Osteocyte (in vitro differentiated cells): ENCODE measurements at regions not wholly inside any gene's neighbourhood (a gene's known extent, or its start where the extent isn't known, plus 50 kb on each side); places are given as distances from the start of the nearest gene placed in this dataset.

Experiments
- DNase-seq: peaks from one replicate; pipeline ENCODE4 v3.0.0; 2021; ENCODE audit warnings: mixed read lengths; ENCODE audit not compliant: unreplicated experiment; ENCODE audit errors: extremely low spot score
- H3K27ac Mint-ChIP-seq: one replicate; pipeline ENCODE4 v1.8.0; 2021; ENCODE audit warnings: mild to moderate bottlenecking, mixed read lengths; ENCODE audit not compliant: unreplicated experiment
- H3K27me3 Mint-ChIP-seq: one replicate; pipeline ENCODE4 v1.8.0; 2021; ENCODE audit warnings: mixed read lengths; ENCODE audit not compliant: unreplicated experiment
- H3K36me3 Mint-ChIP-seq: one replicate; pipeline ENCODE4 v1.8.0; 2021; ENCODE audit warnings: mixed read lengths; ENCODE audit not compliant: unreplicated experiment
- H3K4me1 Mint-ChIP-seq: one replicate; pipeline ENCODE4 v1.8.0; 2021; ENCODE audit warnings: mixed read lengths; ENCODE audit not compliant: unreplicated experiment
- H3K4me3 Mint-ChIP-seq: one replicate; pipeline ENCODE4 v1.8.0; 2021; ENCODE audit warnings: mild to moderate bottlenecking, moderate library complexity, mixed read lengths; ENCODE audit not compliant: unreplicated experiment
- H3K9me3 Mint-ChIP-seq: one replicate; pipeline ENCODE4 v1.8.0; 2021; ENCODE audit warnings: mixed read lengths; ENCODE audit not compliant: unreplicated experiment
- TF ChIP-seq, protein P1 (sequence below): fragments of 200-600 bp; sonication (generic); IDR thresholded peaks from 2 replicates; pipeline ENCODE4 v1.5.0; 2021; ENCODE audit warnings: antibody characterized with exemption, mild to moderate bottlenecking, moderate library complexity

DNA sequence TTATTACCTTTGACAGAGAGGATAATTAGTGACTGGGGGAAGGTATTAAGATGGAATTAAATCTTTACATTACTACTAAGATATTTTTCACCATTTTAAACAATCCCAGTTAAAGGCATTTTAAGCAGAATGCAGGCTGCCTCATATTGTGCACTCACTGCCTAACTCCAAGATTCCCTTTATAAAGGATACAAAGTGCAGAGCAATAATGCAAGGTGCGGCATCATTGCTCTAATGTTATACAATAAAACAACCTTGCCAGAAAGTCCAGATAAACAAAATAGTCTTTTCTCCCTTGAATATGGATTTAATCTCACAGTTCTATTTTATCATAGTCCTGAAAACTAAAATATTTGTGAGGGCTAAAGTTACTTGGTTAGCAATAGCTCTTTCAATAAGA lies 1031.6 kb upstream of the SEMA6D start:
- no peak for DNase-seq
- Mint-ChIP-seq H3K27me3 (no peaks in the 10 kb centered on the region), H3K27ac (no peak overlapping the region), H3K36me3 (no peaks in the 10 kb centered on the region), H3K4me3 (no peak overlapping the region), H3K9me3 (no peaks in the 10 kb centered on the region), H3K4me1 (no peaks in the 10 kb centered on the region)
- TF ChIP-seq, protein P1, sequence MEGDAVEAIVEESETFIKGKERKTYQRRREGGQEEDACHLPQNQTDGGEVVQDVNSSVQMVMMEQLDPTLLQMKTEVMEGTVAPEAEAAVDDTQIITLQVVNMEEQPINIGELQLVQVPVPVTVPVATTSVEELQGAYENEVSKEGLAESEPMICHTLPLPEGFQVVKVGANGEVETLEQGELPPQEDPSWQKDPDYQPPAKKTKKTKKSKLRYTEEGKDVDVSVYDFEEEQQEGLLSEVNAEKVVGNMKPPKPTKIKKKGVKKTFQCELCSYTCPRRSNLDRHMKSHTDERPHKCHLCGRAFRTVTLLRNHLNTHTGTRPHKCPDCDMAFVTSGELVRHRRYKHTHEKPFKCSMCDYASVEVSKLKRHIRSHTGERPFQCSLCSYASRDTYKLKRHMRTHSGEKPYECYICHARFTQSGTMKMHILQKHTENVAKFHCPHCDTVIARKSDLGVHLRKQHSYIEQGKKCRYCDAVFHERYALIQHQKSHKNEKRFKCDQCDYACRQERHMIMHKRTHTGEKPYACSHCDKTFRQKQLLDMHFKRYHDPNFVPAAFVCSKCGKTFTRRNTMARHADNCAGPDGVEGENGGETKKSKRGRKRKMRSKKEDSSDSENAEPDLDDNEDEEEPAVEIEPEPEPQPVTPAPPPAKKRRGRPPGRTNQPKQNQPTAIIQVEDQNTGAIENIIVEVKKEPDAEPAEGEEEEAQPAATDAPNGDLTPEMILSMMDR: no peak

DNA sequence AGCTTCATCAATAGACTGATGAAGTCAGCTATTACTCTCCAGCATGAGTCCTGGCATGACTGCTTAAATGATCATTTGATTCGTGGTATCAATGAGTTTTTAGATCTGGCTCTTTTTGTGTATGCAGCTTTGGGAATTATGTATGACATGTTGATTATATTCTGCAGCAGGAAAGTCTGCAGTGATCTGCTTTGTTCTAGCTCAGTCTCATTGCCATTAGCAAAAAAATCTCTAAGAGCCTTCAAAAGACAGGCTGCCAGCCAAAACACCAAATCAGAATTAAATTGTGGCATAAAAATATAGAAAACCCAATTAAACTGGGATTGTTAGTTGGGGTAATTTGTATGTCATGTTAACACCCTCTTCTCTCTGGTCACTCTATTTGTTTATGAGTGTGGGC lies 1021.0 kb upstream of the SEMA6D start:
- H3K9me3 Mint-ChIP-seq: peaks cover 7% of the 10 kb centered on the region
- DNase-seq: no peak

DNA sequence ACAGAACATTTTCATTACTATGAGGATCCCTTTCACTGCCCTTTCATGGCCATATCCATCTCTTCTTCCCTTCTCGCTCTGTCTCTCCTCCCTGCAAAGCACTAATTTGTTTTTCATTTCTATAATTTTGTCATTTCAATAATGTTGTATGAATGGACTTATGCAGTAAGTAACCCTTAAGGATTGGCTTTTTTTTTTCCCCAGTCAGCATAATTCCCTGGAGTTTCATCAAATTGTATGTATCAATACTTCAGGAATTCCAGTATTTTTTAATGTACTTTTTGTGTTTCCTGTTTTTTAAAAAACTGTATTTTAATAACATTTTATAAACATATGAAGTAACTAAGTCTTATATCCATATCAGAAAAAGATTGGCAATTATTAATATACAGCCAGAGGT lies 1016.0 kb upstream of the SEMA6D start:
- Mint-ChIP-seq H3K27ac (no peak overlapping the region), H3K27me3 (no peaks in the 10 kb centered on the region), H3K4me1 (no peaks in the 10 kb centered on the region), H3K36me3 (no peaks in the 10 kb centered on the region), H3K9me3 (peaks cover 12% of the 10 kb centered on the region), H3K4me3 (no peak overlapping the region)
- TF ChIP-seq, protein P1: no peak
- no peak for DNase-seq

More for the DNA sequence above, 1021.0 kb upstream of the SEMA6D start:
- no peaks in the 10 kb centered on the region for H3K36me3 Mint-ChIP-seq
- no peaks in the 10 kb centered on the region for H3K4me1 Mint-ChIP-seq
- no peak overlapping the region for H3K4me3 Mint-ChIP-seq
- TF ChIP-seq, protein P1: no peak
- H3K27me3 Mint-ChIP-seq: no peaks in the 10 kb centered on the region
- no peak overlapping the region for H3K27ac Mint-ChIP-seq

DNA sequence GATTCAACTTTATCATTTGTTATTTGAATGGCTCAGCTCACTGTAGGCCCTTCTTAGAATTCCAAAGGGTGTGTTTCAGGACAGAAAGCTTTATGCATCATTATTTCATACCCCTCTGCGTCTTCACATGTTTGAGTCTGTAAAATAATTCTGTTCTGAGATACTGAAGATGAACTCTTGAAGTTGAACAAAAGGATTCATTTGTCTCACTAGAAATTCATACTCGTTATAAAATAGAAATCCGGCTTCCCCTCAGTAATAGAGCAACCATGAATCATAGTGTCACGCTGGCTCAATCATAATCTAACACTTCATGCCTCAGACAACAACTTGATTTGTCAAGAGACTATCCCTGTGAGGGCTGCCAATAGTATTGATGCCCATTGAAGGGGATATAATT lies 1015.4 kb upstream of the SEMA6D start:
- H3K36me3 Mint-ChIP-seq: no peaks in the 10 kb centered on the region
- no peak overlapping the region for H3K4me3 Mint-ChIP-seq
- TF ChIP-seq, protein P1: no peak
- no peak overlapping the region for H3K27ac Mint-ChIP-seq
- H3K4me1 Mint-ChIP-seq: no peaks in the 10 kb centered on the region
- H3K9me3 Mint-ChIP-seq: peaks cover 16% of the 10 kb centered on the region
- H3K27me3 Mint-ChIP-seq: no peaks in the 10 kb centered on the region
- DNase-seq: no peak

DNA sequence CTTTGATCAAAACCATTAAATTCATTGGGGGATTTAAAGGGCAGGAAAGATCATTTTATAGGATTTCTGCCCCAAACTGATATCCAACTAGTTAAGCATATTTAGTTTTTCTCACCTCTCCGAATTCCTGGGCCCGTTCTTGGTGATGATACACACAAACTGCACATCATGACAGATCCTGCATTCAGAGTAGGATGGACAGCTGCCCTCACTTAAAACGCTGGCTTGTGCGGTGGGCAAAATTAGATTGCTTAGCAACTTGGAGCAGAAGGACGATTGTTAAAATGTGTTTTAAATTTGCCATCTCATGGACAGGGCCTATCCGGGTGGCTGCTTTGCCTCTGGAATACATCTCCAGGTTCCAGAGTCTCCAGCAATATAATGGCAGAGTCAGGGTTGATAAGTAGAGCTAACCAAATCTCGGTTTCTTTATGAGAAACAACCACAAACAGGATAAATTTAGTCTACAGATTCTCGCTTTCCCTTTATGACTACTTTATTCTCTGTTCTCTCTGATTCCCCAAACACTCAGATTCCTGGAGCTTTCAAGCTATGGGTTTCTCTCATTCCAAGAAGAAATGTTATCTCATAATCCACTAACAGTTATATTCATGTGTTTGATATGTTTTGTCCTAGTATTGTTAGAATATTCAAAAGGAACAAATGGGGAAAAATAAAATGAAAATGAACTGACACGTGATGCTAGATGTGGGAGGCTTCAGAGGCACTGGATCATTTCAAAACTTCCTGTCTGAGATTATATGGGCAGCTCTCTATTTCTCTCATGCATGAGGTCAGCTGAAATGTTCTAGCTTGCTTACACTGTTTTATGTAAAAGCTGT lies 1014.1 kb upstream of the SEMA6D start:
- Mint-ChIP-seq H3K4me3 (no peak overlapping the region), H3K27me3 (no peaks in the 10 kb centered on the region), H3K4me1 (no peaks in the 10 kb centered on the region), H3K36me3 (no peaks in the 10 kb centered on the region), H3K9me3 (peaks cover 26% of the 10 kb centered on the region), H3K27ac (no peak overlapping the region)
- DNase-seq: no peak
- TF ChIP-seq, protein P1: no peak
